ENCODE measurements at regions not wholly inside any gene's neighbourhood (a gene's known extent, or its start where the extent isn't known, plus 50 kb on each side); places are given as distances from the start of the nearest gene placed in this dataset.
"Not testable (repeated sequence)": the region's sequence is repeated elsewhere in the genome, so short reads cannot be mapped to it uniquely, and the experiment has no call there.

DNA sequence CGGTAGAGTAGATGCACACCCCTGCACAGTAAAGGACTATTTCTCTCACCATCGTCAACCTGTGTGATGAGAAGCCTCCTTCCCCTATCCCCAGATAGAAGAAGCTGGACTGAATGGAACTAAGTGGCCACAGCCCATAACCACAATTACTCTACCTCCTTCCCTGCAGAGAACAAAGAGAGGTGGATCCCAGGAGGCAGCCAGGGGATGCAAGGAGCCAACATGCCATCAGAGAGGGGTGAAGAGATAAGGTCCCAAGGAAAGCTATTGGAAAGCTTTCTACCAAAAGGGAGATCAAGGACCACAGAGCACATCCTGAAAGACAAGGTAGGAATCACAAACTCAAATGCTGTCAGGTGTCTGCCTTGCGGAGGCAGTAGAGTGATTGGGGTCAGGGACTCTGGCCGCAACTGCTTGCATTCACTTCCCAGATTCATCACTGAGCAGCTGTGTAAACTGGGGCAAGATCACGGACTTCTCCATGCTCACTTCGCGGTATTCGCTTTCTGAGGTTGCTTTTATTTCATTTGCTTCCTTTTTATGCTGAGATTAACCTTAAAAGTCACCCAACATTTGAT is 81.6 kb upstream of the MYO3A start:
- no peak overlapping the region for H3K27ac ChIP-seq (ENCODE audit: low read depth, low read length, severe bottlenecking)
- H3K4me3 ChIP-seq (ENCODE audit: extremely low read depth, insufficient read depth, low read length, poor library complexity, severe bottlenecking) = no peak overlapping the region
- no peaks in the 10 kb centered on the region for H3K9me3 ChIP-seq (ENCODE audit: control insufficient read depth, low read length)
- H3K4me1 ChIP-seq (ENCODE audit: control insufficient read depth, insufficient read depth, low read length, poor library complexity, severe bottlenecking) = no peaks in the 10 kb centered on the region
- no peaks in the 10 kb centered on the region for H3K36me3 ChIP-seq (ENCODE audit: control insufficient read depth, insufficient read depth, low read length)
- 75 to 94% methylated on average over 2 to 6 of the region's 8 CpGs for WGBS, 2 experiments (ENCODE audit: insufficient coverage in 2 of 2)

DNA sequence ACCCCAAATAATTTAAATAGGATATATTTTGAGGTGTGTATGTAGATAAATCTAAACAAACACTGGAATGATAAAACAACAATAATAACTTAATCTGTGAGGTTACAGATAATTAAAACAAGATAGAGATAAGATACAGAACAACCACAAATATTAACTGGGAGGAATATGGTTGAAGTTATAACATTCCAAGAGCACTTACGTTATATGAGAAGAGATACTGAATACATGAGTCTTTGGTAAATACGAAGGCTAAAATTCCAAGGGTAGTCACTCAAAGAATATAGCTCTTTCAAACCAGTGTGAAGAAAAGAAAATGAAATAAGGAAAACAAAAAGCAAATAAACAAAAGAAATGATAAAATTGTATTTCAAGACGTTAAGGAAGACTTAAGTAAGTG is 76.0 kb upstream of the MYO3A start:
- Histone ChIP-seq H3K4me1 (ENCODE audit: control insufficient read depth, insufficient read depth, low read length, poor library complexity, severe bottlenecking) (no peaks in the 10 kb centered on the region), H3K9me3 (ENCODE audit: control insufficient read depth, low read length) (no peaks in the 10 kb centered on the region), H3K4me3 (ENCODE audit: extremely low read depth, insufficient read depth, low read length, poor library complexity, severe bottlenecking) (no peak overlapping the region), H3K27ac (ENCODE audit: low read depth, low read length, severe bottlenecking) (no peak overlapping the region), H3K36me3 (ENCODE audit: control insufficient read depth, insufficient read depth, low read length) (no peaks in the 10 kb centered on the region)
- WGBS, 2 experiments (ENCODE audit: insufficient coverage in 2 of 2) = no CpG with 5 or more reads among the region's 3 CpGs

DNA sequence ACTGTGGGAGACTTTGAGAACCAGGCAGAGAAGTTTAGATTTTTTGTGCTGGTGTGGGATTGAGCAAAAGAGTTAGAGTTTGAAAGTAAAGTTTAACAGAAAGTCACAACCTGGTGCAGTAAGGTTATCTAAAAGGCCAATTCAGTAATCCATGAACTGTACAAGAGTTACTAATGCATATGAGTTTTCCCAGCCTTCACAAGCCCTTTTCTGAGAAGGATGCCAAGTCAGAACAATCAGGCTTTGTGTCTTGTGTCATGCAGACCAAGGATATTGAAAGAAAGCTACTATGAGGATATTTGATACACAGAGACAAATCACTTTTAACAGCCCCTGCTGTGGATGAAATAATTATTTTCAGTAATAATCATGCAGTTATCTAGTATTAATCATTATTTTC is 68.8 kb upstream of the MYO3A start:
- Histone ChIP-seq H3K9me3 (ENCODE audit: control insufficient read depth, low read length) (no peaks in the 10 kb centered on the region), H3K4me3 (ENCODE audit: extremely low read depth, insufficient read depth, low read length, poor library complexity, severe bottlenecking) (no peak overlapping the region), H3K36me3 (ENCODE audit: control insufficient read depth, insufficient read depth, low read length) (no peaks in the 10 kb centered on the region), H3K4me1 (ENCODE audit: control insufficient read depth, insufficient read depth, low read length, poor library complexity, severe bottlenecking) (no peaks in the 10 kb centered on the region), H3K27ac (ENCODE audit: low read depth, low read length, severe bottlenecking) (no peak overlapping the region)

DNA sequence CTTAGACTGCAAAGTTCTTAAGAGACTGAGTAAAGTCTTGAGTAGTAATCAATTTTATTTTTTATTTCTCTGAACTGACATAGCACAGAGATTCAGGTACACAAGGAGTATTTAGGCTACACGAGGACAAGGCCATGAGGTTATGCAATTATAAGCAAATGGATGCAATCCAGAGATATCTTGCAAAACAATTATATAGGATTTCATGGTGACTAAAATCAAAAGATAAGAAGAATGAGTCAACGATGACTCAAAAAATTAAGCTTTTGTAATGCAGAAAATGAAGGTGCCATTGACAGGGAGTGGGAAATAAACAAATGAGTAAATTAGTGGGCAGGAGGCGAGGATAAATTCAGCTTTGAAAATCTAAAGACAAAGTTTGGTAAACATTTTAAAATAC is 66.7 kb upstream of the MYO3A start:
- H3K4me1 ChIP-seq (ENCODE audit: control insufficient read depth, insufficient read depth, low read length, poor library complexity, severe bottlenecking) = no peaks in the 10 kb centered on the region
- no peaks in the 10 kb centered on the region for H3K36me3 ChIP-seq (ENCODE audit: control insufficient read depth, insufficient read depth, low read length)
- WGBS, 2 experiments (ENCODE audit: insufficient coverage in 2 of 2) = 67 to 90% methylated on average over 1 to 2 of the region's 3 CpGs
- no peak overlapping the region for H3K27ac ChIP-seq (ENCODE audit: low read depth, low read length, severe bottlenecking)
- H3K4me3 ChIP-seq (ENCODE audit: extremely low read depth, insufficient read depth, low read length, poor library complexity, severe bottlenecking) = no peak overlapping the region
- H3K9me3 ChIP-seq (ENCODE audit: control insufficient read depth, low read length) = no peaks in the 10 kb centered on the region

DNA sequence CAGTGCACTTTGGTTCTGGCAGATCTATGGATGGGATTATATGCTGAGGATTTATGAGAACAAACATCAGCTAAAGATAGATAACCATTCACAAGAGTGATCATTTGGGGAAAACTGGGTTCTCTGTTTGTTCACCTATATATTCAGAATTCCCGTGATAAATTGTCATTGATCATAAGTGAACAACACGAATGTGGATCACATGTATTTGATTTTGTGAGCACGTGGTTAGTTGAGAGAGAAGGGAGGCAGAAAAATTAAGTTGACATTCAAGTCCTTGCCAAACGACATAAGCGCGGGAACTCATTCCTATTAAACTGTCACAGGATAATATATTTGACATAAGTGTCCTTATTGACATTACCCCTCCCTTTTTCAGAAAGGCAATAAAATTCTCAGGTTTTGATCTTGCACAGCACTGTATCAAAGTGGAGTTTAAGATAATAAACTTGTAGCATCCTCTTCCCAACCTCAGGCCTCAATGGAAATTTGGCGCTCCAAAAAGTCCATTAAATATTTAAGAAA is 64.9 kb upstream of the MYO3A start:
- H3K4me3 ChIP-seq (ENCODE audit: extremely low read depth, insufficient read depth, low read length, poor library complexity, severe bottlenecking) = no peak overlapping the region
- H3K36me3 ChIP-seq (ENCODE audit: control insufficient read depth, insufficient read depth, low read length) = no peaks in the 10 kb centered on the region
- 80% methylated on average over 2 of the region's 7 CpGs; no CpG with 5 or more reads in 1 of the 2 experiments for WGBS, 2 experiments (ENCODE audit: insufficient coverage in 2 of 2)

DNA sequence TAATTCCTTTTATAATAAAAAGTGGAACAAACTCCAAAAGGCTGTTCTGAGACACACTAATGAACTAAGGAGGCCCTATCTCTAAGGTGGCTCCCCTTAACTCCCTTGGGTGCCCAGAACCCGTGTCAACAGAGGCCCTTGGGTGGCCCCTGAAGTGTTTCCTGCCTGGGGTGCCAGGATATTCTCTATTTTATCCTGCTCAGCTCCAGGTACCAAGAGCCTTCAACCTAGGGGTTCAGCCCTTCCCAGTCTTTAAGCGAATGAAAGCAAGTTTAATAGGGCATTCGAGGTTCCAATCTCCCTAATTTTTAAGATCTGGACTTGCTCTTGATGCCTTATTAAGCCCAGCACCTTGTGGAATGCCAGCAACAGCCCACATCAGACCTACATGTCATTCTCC is 64.4 kb upstream of the MYO3A start:
- Histone ChIP-seq H3K4me3 (ENCODE audit: extremely low read depth, insufficient read depth, low read length, poor library complexity, severe bottlenecking) (no peak overlapping the region), H3K27ac (ENCODE audit: low read depth, low read length, severe bottlenecking) (no peak overlapping the region), H3K36me3 (ENCODE audit: control insufficient read depth, insufficient read depth, low read length) (no peaks in the 10 kb centered on the region), H3K9me3 (ENCODE audit: control insufficient read depth, low read length) (no peaks in the 10 kb centered on the region), H3K4me1 (ENCODE audit: control insufficient read depth, insufficient read depth, low read length, poor library complexity, severe bottlenecking) (no peaks in the 10 kb centered on the region)
- 86 to 97% methylated on average over 3 of the region's 3 CpGs for WGBS, 2 experiments (ENCODE audit: insufficient coverage in 2 of 2)

More for the DNA sequence above, 64.9 kb upstream of the MYO3A start:
- no peak overlapping the region for H3K27ac ChIP-seq (ENCODE audit: low read depth, low read length, severe bottlenecking)
- no peaks in the 10 kb centered on the region for H3K9me3 ChIP-seq (ENCODE audit: control insufficient read depth, low read length)
- no peaks in the 10 kb centered on the region for H3K4me1 ChIP-seq (ENCODE audit: control insufficient read depth, insufficient read depth, low read length, poor library complexity, severe bottlenecking)

DNA sequence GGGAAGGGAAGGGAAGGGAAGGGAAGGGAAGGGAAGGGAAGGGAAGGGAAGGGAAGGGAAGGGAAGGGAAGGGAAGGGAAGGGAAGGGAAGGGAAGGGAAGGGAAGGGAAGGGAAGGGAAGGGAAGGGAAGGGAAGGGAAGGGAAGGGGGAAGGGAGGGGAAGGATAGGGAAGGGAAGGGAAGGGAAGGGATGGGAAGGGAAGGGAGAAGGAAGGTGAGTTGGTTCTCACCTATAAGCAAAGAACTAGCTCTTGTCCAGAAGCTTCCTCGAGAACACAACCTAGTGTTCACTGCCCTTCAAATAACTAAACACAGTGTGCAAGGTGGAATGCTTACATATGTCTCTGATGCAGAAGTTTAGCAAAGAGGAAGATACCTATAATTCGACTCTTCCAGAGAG is 59.6 kb upstream of the MYO3A start:
- WGBS, 2 experiments (ENCODE audit: insufficient coverage in 2 of 2) = no CpG with 5 or more reads among the region's 2 CpGs
- H3K4me1 ChIP-seq (ENCODE audit: control insufficient read depth, insufficient read depth, low read length, poor library complexity, severe bottlenecking); H3K36me3 ChIP-seq (ENCODE audit: control insufficient read depth, insufficient read depth, low read length); H3K4me3 ChIP-seq (ENCODE audit: extremely low read depth, insufficient read depth, low read length, poor library complexity, severe bottlenecking); H3K9me3 ChIP-seq (ENCODE audit: control insufficient read depth, low read length); H3K27ac ChIP-seq (ENCODE audit: low read depth, low read length, severe bottlenecking): not testable (repeated sequence)

DNA sequence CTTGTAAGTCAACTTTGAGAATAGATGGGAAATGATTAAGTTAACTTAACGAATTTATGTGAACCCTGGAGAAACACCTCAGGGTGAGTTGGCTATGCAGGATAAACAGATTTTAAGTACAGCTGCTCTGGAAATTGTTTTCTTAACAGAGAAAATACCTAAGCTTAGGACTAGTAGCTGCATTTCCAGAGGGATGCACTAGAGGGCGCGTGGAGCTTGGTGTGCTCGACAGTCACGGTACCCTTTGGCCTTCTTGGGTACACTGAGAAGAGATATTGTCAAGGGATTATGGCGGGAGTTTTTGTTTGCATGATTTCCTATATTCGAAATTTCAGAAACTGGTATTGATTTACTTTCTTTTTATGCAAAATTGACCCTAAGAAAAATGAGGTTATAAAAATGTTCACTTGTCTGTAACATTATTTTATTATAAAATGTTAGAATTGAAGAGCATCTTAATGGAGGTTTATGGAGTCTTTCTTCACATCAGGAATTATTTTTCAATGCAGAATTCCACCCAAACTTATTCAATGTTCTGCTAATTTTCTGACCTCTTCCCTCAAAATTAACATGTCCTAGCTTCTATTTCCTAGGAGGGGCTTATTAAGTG is 58.4 kb upstream of the MYO3A start:
- no peak overlapping the region for H3K27ac ChIP-seq (ENCODE audit: low read depth, low read length, severe bottlenecking)
- 4 to 8% methylated on average over 2 to 4 of the region's 7 CpGs for WGBS, 2 experiments (ENCODE audit: insufficient coverage in 2 of 2)
- H3K9me3 ChIP-seq (ENCODE audit: control insufficient read depth, low read length) = no peaks in the 10 kb centered on the region
- no peak overlapping the region for H3K4me3 ChIP-seq (ENCODE audit: extremely low read depth, insufficient read depth, low read length, poor library complexity, severe bottlenecking)
- no peaks in the 10 kb centered on the region for H3K36me3 ChIP-seq (ENCODE audit: control insufficient read depth, insufficient read depth, low read length)
- H3K4me1 ChIP-seq (ENCODE audit: control insufficient read depth, insufficient read depth, low read length, poor library complexity, severe bottlenecking) = no peaks in the 10 kb centered on the region

DNA sequence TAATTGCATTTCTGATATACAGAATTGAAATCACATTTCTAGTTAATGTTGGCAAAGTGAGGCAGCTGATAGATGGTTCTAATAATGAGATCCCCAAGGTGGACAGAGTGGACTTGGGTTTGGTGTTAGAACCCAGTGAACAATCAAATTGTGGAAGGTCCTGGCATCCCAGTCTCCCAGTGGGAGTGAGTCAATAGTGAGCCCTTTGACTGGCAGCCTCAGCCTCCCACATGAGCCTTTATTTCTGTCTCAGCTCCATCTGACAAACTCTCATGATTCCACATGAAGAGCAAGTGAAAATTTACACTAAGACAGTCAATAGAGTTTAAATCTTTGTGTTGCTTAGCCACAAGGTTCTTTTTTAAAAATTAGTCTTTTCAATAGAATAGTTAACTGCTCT is 56.7 kb upstream of the MYO3A start:
- Histone ChIP-seq H3K27ac (ENCODE audit: low read depth, low read length, severe bottlenecking) (no peak overlapping the region), H3K4me1 (ENCODE audit: control insufficient read depth, insufficient read depth, low read length, poor library complexity, severe bottlenecking) (no peaks in the 10 kb centered on the region), H3K9me3 (ENCODE audit: control insufficient read depth, low read length) (no peaks in the 10 kb centered on the region), H3K4me3 (ENCODE audit: extremely low read depth, insufficient read depth, low read length, poor library complexity, severe bottlenecking) (no peak overlapping the region), H3K36me3 (ENCODE audit: control insufficient read depth, insufficient read depth, low read length) (no peaks in the 10 kb centered on the region)
